Vagina (tissue), 2 donors: ENCODE measurements at regions not wholly inside any gene's neighbourhood (a gene's known extent, or its start where the extent isn't known, plus 50 kb on each side); places are given as distances from the start of the nearest gene placed in this dataset.

Source experiments
- POLR2A ChIP-seq, 2 donors: fragments of 450-650 bp; IDR thresholded peaks; one replicate each; pipeline ENCODE4 v1.6.1; 2017; ENCODE audit warnings: antibody characterized with exemption in 2 of 2, mild to moderate bottlenecking in 2 of 2, moderate library complexity in 2 of 2
- TF ChIP-seq, protein P1 (sequence below), 3 experiments: fragments of 450-650 bp in 2 of 3; fragments of 200-600 bp in 1 of 3; sonication (generic) in 1 of 3; IDR thresholded peaks; one replicate each; pipeline ENCODE4 v1.5.1; 2017 to 2019; ENCODE audit warnings: antibody characterized with exemption in 3 of 3, mild to moderate bottlenecking in 2 of 3, moderate library complexity in 2 of 3

DNA sequence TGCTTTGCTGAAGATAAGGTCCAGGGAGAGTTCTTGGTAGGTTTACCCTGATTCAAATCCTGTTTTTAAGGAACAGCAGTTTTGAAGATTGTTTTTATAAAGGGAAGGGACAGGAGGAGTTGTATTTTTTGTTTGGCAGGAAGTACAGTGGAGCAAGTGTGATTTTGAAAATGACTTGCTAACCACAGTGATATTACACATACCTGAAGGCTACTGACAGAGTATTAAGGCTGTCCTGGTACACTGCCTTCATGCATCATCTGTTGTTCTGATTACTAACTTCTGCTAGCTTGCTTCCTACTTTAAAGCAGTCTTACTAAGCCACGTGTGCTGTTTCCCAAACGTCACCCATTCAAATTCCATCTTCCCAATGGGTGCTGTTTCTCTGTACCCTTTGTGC, 559.5 kb upstream of the SGCD start:
- no peak for TF ChIP-seq POLR2A (IDR thresholded peaks at IDR 0.05)
- TF ChIP-seq, protein P1, sequence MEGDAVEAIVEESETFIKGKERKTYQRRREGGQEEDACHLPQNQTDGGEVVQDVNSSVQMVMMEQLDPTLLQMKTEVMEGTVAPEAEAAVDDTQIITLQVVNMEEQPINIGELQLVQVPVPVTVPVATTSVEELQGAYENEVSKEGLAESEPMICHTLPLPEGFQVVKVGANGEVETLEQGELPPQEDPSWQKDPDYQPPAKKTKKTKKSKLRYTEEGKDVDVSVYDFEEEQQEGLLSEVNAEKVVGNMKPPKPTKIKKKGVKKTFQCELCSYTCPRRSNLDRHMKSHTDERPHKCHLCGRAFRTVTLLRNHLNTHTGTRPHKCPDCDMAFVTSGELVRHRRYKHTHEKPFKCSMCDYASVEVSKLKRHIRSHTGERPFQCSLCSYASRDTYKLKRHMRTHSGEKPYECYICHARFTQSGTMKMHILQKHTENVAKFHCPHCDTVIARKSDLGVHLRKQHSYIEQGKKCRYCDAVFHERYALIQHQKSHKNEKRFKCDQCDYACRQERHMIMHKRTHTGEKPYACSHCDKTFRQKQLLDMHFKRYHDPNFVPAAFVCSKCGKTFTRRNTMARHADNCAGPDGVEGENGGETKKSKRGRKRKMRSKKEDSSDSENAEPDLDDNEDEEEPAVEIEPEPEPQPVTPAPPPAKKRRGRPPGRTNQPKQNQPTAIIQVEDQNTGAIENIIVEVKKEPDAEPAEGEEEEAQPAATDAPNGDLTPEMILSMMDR (IDR thresholded peaks at IDR 0.05): no peak
